ENCODE measurements at regions not wholly inside any gene's neighbourhood (a gene's known extent, or its start where the extent isn't known, plus 50 kb on each side); places are given as distances from the start of the nearest gene placed in this dataset.

DNA sequence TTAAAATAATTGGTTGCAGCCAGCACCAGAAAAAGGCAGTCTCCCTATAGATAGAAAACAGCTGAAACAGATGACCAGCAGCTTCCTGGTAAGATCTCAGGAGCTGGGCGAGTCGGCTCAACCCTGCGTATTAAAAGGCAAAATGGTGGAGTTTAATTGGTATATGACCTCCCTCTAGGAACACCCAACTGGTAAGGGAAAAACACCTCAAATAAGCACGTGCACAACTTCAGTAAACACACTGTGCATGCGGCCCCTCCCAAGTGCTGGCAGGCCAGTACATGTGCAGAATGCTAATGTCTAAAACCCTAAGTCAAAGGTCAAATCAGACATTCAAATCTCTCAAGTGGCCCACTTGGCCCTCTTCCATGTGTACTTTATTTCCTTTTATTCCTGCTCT, 103.2 kb upstream of the PDE5A start:
- Mint-ChIP-seq H3K36me3 (no peaks in the 10 kb centered on the region), H3K4me3 (no peak overlapping the region), H3K27ac (no peak overlapping the region), H3K4me1 (no peaks in the 10 kb centered on the region), H3K9me3 (peaks cover 0 to 6% (median 0%) of the 10 kb centered on the region in 5 donors), H3K27me3 (peaks cover 3 to 4% of the 10 kb centered on the region in 2 donors)
- no peak overlapping the region for H3K27ac ChIP-seq (ENCODE audit: low read depth, low read length)
- H3K9me3 ChIP-seq (ENCODE audit: low read length): no peaks in the 10 kb centered on the region
- H3K36me3 ChIP-seq (ENCODE audit: insufficient read depth, low read length): no peaks in the 10 kb centered on the region
- DNase-seq: no peak
- ChIA-PET CTCF (no interaction called here), POLR2A (no interaction called here)
- H3K27me3 ChIP-seq (ENCODE audit: insufficient read depth, low read length, poor library complexity, severe bottlenecking): no peaks in the 10 kb centered on the region
- H3K4me3 ChIP-seq (ENCODE audit: low read length): no peak overlapping the region
- H3K4me1 ChIP-seq (ENCODE audit: insufficient read depth, low read length): no peaks in the 10 kb centered on the region

DNA sequence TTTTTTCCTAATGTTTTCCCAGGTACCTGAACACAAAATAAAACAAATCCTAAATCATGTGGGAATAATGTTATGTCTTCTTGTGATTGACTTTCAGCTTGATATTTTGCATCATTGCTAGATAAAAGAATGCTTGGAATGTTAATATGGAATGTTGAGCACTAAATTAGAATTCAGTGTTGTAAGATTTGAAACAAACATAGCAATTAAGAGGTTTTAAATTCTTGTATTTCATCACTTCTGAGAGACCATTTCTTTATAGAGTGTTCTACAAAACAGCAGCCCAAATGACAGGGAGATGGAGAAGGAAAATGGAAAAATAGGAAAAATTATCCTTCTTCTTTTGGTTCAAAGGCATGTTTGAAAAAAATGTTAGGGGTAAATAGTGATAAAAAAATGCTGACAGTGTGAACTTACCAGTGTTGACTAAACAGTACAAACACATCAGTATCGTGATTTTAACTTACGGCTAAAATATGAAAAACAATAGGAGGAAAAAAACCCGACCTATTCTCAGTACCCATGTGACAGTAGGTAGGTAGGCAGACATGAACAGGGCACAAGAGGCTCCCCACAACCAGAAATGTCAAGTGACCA, 102.6 kb upstream of the PDE5A start:
- DNase-seq: no peak
- Histone ChIP-seq H3K4me3 (ENCODE audit: low read length) (no peak overlapping the region), H3K4me1 (ENCODE audit: insufficient read depth, low read length) (no peaks in the 10 kb centered on the region), H3K9me3 (ENCODE audit: low read length) (no peaks in the 10 kb centered on the region), H3K27ac (ENCODE audit: low read depth, low read length) (no peak overlapping the region), H3K27me3 (ENCODE audit: insufficient read depth, low read length, poor library complexity, severe bottlenecking) (no peaks in the 10 kb centered on the region), H3K36me3 (ENCODE audit: insufficient read depth, low read length) (no peaks in the 10 kb centered on the region)
- Mint-ChIP-seq H3K27me3 (peaks cover 3 to 4% of the 10 kb centered on the region in 2 donors), H3K9me3 (peaks cover 0 to 6% (median 0%) of the 10 kb centered on the region in 5 donors), H3K4me3 (no peak overlapping the region), H3K27ac (no peak overlapping the region), H3K36me3 (no peaks in the 10 kb centered on the region), H3K4me1 (no peaks in the 10 kb centered on the region)
- CTCF ChIA-PET: no interaction called here
- POLR2A ChIA-PET: no interaction called here

DNA sequence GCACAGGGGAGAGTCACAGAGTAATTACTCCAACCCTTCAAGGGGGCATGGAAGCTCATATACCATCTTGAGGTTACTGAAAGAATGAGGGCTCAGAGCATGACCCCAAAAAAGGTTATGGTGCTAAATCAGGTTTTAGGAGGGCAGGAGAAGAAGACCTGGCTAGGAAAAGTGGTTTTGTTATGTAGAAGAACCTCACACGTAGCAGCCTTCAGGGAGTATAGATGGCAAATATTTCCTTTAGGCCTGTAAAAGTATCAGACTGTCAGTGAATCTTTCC, 102.0 kb upstream of the PDE5A start:
- H3K36me3 ChIP-seq (ENCODE audit: insufficient read depth, low read length): no peaks in the 10 kb centered on the region
- H3K4me3 ChIP-seq (ENCODE audit: low read length): no peak overlapping the region
- H3K27me3 ChIP-seq (ENCODE audit: insufficient read depth, low read length, poor library complexity, severe bottlenecking): no peaks in the 10 kb centered on the region
- no peaks in the 10 kb centered on the region for H3K9me3 ChIP-seq (ENCODE audit: low read length)
- no peak overlapping the region for H3K27ac ChIP-seq (ENCODE audit: low read depth, low read length)
- ChIA-PET POLR2A (no interaction called here), CTCF (no interaction called here)
- DNase-seq: no peak
- Mint-ChIP-seq H3K9me3 (peaks cover 0 to 6% (median 0%) of the 10 kb centered on the region in 5 donors), H3K4me3 (no peak overlapping the region), H3K27me3 (peaks cover 3 to 4% of the 10 kb centered on the region in 2 donors), H3K27ac (no peak overlapping the region), H3K36me3 (no peaks in the 10 kb centered on the region), H3K4me1 (no peaks in the 10 kb centered on the region)
- H3K4me1 ChIP-seq (ENCODE audit: insufficient read depth, low read length): no peaks in the 10 kb centered on the region

DNA sequence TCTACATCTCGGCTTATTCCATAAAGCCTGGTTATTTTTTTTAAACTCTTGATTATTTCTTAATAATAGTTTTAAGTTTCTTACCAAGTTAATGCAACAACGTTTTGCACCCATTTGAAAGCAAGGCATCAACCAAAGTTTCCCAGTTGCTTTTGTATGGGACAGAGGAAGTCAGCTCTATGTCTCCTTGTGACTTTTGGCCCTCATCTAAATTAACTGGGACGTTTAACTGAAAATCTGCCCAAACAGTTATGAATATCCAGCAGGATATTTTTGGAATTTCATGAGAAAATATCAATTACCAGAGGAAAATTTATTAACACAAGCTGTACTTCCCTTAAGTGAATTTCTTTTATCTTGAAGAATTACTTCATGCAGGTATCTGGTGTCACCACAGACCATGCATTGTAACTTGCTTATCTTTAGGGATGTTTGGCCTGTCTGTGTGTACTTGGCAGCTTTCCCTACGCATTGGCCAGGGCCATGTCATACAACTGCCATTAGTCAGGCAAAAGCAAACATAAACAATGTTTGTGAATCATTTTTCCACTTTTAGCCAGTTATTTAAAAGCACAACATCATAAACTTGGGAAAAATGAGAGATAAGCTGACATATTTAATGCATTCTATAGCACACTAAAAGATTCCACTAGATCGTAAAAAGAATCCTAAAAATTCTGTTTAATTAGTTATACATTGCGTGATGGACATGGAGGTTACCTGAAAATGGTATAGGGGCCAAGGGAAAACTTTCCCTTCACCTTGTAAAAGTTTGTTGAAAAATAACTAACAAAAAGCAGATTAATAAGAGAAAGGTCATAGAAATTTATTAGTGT, 101.4 kb upstream of the PDE5A start:
- Mint-ChIP-seq H3K9me3 (peaks cover 0 to 6% (median 0%) of the 10 kb centered on the region in 5 donors), H3K36me3 (no peaks in the 10 kb centered on the region), H3K27me3 (peaks cover 3 to 4% of the 10 kb centered on the region in 2 donors), H3K27ac (no peak overlapping the region), H3K4me1 (no peaks in the 10 kb centered on the region), H3K4me3 (no peak overlapping the region)
- DNase-seq: no peak
- H3K36me3 ChIP-seq (ENCODE audit: insufficient read depth, low read length): no peaks in the 10 kb centered on the region
- H3K9me3 ChIP-seq (ENCODE audit: low read length): no peaks in the 10 kb centered on the region
- H3K4me1 ChIP-seq (ENCODE audit: insufficient read depth, low read length): no peaks in the 10 kb centered on the region
- H3K4me3 ChIP-seq (ENCODE audit: low read length): no peak overlapping the region
- no peak overlapping the region for H3K27ac ChIP-seq (ENCODE audit: low read depth, low read length)
- H3K27me3 ChIP-seq (ENCODE audit: insufficient read depth, low read length, poor library complexity, severe bottlenecking): no peaks in the 10 kb centered on the region
- POLR2A ChIA-PET: no interaction called here
- CTCF ChIA-PET: no interaction called here

DNA sequence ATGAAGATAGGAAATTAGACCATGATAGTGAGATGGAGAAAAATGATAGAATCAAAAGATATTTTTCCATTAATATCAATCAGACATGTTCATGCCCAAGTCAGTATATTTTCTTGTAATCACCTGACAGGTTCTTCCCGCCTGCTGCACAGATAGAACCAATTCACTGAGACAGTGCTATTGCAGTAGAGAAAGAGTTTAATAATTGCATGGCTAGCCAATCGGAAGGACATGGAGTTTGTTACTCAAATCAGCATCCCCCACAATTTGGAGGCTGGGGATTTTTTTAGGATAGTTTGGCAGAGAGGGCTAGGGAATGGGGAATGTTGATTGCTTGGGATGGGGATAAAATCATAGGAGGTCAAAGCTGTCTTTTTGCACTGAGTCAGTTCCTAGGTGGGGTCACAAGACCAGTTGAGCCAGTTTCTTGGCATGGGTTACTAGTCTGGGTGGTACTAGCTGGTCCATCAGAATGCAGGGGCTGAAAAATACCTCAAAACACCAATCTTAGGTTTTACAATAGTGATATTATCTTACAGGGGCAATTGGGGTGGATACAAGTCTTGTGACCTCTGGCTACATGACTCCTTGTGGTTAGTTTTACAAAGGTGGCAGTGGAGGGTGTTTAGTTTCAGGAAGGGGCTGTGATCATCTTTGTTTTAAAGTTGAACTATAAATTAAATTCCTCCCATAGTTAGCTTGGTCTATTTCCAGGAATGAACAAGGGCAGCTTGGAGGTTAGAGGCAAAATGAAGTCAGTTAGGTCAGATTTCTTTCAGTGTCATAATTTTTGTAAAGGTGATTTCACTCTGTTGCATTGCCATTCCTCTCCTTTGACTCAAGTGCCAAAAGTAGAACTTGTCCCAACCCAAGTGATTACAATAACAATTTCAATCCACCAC, 100.3 kb upstream of the PDE5A start:
- Mint-ChIP-seq H3K9me3 (peaks cover 0 to 6% (median 0%) of the 10 kb centered on the region in 5 donors), H3K4me3 (no peak overlapping the region), H3K27ac (no peak overlapping the region), H3K36me3 (no peaks in the 10 kb centered on the region), H3K27me3 (peaks cover 3 to 4% of the 10 kb centered on the region in 2 donors), H3K4me1 (no peaks in the 10 kb centered on the region)
- no peaks in the 10 kb centered on the region for H3K36me3 ChIP-seq (ENCODE audit: insufficient read depth, low read length)
- H3K4me1 ChIP-seq (ENCODE audit: insufficient read depth, low read length): no peaks in the 10 kb centered on the region
- no peaks in the 10 kb centered on the region for H3K27me3 ChIP-seq (ENCODE audit: insufficient read depth, low read length, poor library complexity, severe bottlenecking)
- H3K27ac ChIP-seq (ENCODE audit: low read depth, low read length): no peak overlapping the region
- H3K4me3 ChIP-seq (ENCODE audit: low read length): no peak overlapping the region
- ChIA-PET CTCF (no interaction called here), POLR2A (no interaction called here)
- DNase-seq: no peak
- no peaks in the 10 kb centered on the region for H3K9me3 ChIP-seq (ENCODE audit: low read length)

DNA sequence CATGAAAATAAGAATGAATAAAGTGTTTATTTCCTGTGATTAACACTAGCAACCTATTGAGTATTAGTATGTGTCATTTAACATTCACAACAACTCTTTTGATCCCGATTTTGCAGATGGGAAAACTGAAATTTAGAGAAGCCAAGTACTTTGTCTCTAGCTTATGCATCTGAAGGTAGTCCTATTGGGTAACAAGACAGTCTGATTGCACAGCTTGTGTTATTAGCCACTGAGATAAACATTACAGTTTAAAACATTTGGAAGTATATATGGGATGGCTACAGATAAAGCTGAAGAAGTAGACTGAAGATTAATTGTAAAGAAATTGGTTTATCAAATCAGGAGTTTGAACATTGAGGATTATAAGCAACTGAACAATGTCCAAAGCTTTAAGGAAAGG, 99.6 kb upstream of the PDE5A start:
- H3K27ac Mint-ChIP-seq: no peak overlapping the region
- Histone ChIP-seq H3K27ac (ENCODE audit: low read depth, low read length) (no peak overlapping the region), H3K27me3 (ENCODE audit: insufficient read depth, low read length, poor library complexity, severe bottlenecking) (no peaks in the 10 kb centered on the region), H3K4me3 (ENCODE audit: low read length) (no peak overlapping the region), H3K4me1 (ENCODE audit: insufficient read depth, low read length) (no peaks in the 10 kb centered on the region), H3K9me3 (ENCODE audit: low read length) (no peaks in the 10 kb centered on the region), H3K36me3 (ENCODE audit: insufficient read depth, low read length) (no peaks in the 10 kb centered on the region)
- ChIA-PET CTCF (no interaction called here), POLR2A (no interaction called here)
- H3K4me3 Mint-ChIP-seq: no peak overlapping the region
- H3K27me3 Mint-ChIP-seq: peaks cover 0 to 3% of the 10 kb centered on the region in 2 donors
- H3K4me1 Mint-ChIP-seq: no peaks in the 10 kb centered on the region
- no peaks in the 10 kb centered on the region for H3K36me3 Mint-ChIP-seq
- no peak for DNase-seq
- H3K9me3 Mint-ChIP-seq: peaks cover 0 to 6% (median 0%) of the 10 kb centered on the region in 5 donors

DNA sequence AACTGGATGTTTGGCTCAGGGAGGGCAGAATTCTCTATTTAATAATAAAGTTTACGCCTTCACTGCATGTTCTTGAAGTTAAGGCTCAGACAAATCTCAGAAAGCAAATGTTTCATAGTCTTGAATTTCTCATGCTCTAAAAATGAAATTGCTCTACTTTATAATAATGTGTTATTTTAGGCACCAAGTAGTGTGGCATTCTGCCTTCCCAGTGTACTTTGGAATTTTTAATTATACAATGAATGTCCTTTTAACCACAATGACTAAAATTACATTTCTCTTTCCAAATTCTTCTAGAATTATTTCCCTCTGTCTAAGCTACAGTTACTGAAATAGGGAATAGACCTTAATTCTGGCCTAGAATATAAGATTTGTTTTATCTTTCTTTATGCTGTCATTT, 97.9 kb upstream of the PDE5A start:
- no peaks in the 10 kb centered on the region for H3K27me3 ChIP-seq (ENCODE audit: insufficient read depth, low read length, poor library complexity, severe bottlenecking)
- Mint-ChIP-seq H3K27me3 (peaks cover 0 to 3% of the 10 kb centered on the region in 2 donors), H3K4me1 (no peaks in the 10 kb centered on the region), H3K36me3 (no peaks in the 10 kb centered on the region), H3K9me3 (peaks cover 0 to 6% (median 0%) of the 10 kb centered on the region in 5 donors), H3K4me3 (no peak overlapping the region), H3K27ac (no peak overlapping the region)
- no peaks in the 10 kb centered on the region for H3K9me3 ChIP-seq (ENCODE audit: low read length)
- no peaks in the 10 kb centered on the region for H3K36me3 ChIP-seq (ENCODE audit: insufficient read depth, low read length)
- POLR2A ChIA-PET: no interaction called here
- no peaks in the 10 kb centered on the region for H3K4me1 ChIP-seq (ENCODE audit: insufficient read depth, low read length)
- no peak for DNase-seq
- H3K27ac ChIP-seq (ENCODE audit: low read depth, low read length): no peak overlapping the region
- no peak overlapping the region for H3K4me3 ChIP-seq (ENCODE audit: low read length)
- CTCF ChIA-PET: no interaction called here

DNA sequence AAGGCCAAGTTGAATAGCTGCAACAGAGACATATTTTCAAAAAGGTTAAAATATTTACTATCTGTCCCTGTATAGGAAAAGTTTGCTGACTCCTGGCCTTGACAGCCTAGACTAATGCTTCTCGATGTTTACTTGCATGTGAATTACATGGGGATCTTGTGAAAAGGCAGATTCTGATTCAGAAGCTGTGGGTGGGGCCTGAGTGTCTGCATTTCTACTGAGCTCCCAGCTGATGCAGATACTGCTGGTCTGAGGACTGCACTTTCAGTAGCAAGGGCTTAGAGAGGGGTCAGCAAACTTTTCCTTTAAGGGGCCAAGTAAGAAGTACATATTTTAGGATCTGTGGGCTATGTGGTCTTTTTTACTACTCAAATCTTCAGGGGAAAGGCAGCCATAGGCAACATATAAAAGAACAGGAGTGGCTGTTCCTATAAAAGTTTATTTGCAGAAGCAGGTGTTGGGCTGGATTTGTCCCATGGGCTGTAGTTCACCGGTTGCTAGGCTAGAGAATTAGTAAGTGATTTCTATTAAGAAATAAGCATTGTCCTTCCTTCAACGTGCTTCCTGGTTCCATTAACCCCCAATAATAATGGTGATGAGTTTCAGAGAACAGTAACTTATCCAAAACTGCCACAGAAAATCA, 97.2 kb upstream of the PDE5A start:
- CTCF ChIA-PET: no interaction called here
- Histone ChIP-seq H3K4me1 (ENCODE audit: insufficient read depth, low read length) (no peaks in the 10 kb centered on the region), H3K27ac (ENCODE audit: low read depth, low read length) (no peak overlapping the region), H3K4me3 (ENCODE audit: low read length) (no peak overlapping the region), H3K36me3 (ENCODE audit: insufficient read depth, low read length) (no peaks in the 10 kb centered on the region), H3K27me3 (ENCODE audit: insufficient read depth, low read length, poor library complexity, severe bottlenecking) (no peaks in the 10 kb centered on the region), H3K9me3 (ENCODE audit: low read length) (no peaks in the 10 kb centered on the region)
- no peaks in the 10 kb centered on the region for H3K27me3 Mint-ChIP-seq
- POLR2A ChIA-PET: no interaction called here
- no peaks in the 10 kb centered on the region for H3K4me1 Mint-ChIP-seq
- H3K4me3 Mint-ChIP-seq: no peak overlapping the region
- no peak for DNase-seq
- no peak overlapping the region for H3K27ac Mint-ChIP-seq
- H3K9me3 Mint-ChIP-seq: peaks cover 0 to 6% (median 0%) of the 10 kb centered on the region in 5 donors
- H3K36me3 Mint-ChIP-seq: no peaks in the 10 kb centered on the region
